ENCODE measurements at regions not wholly inside any gene's neighbourhood (a gene's known extent, or its start where the extent isn't known, plus 50 kb on each side); places are given as distances from the start of the nearest gene placed in this dataset.

- no peak overlapping the region for H3K4me3 Mint-ChIP-seq (ENCODE audit: low read depth)
- H3K36me3 Mint-ChIP-seq (ENCODE audit: insufficient read depth) = no peaks in the 10 kb centered on the region
- H3K4me1 Mint-ChIP-seq (ENCODE audit: low read depth) = peaks cover 11% of the 10 kb centered on the region
- H3K27me3 Mint-ChIP-seq = no peaks in the 10 kb centered on the region
- no peak for DNase-seq (ENCODE audit: low spot score, unreplicated experiment)
- TF ChIP-seq CTCF (IDR thresholded peaks at IDR 0.05; ENCODE audit: unreplicated experiment) = no peak
- peaks cover 8% of the 10 kb centered on the region for H3K9me3 Mint-ChIP-seq (ENCODE audit: low read depth)
- H3K27ac Mint-ChIP-seq = no peak overlapping the region
These were observed 1154.6 kb downstream of the GALC start for GRCh38 chr14:86838363-86838762.

GRCh38 chr14:86826661-86827060 is 1166.3 kb downstream of the GALC start:
- no peak overlapping the region for H3K27ac Mint-ChIP-seq
- peaks cover 9% of the 10 kb centered on the region for H3K9me3 Mint-ChIP-seq (ENCODE audit: low read depth)
- no peak overlapping the region for H3K4me3 Mint-ChIP-seq (ENCODE audit: low read depth)
- no peaks in the 10 kb centered on the region for H3K27me3 Mint-ChIP-seq
- no peak for DNase-seq (ENCODE audit: low spot score, unreplicated experiment)
- TF ChIP-seq CTCF (IDR thresholded peaks at IDR 0.05; ENCODE audit: unreplicated experiment) = no peak
- peaks cover 4% of the 10 kb centered on the region for H3K4me1 Mint-ChIP-seq (ENCODE audit: low read depth)
- peaks cover 1% of the 10 kb centered on the region for H3K36me3 Mint-ChIP-seq (ENCODE audit: insufficient read depth)

- Mint-ChIP-seq H3K27me3 (no peaks in the 10 kb centered on the region), H3K36me3 (ENCODE audit: insufficient read depth) (peaks cover 1% of the 10 kb centered on the region), H3K27ac (no peak overlapping the region), H3K4me1 (ENCODE audit: low read depth) (peaks cover 4% of the 10 kb centered on the region), H3K9me3 (ENCODE audit: low read depth) (peaks cover 9% of the 10 kb centered on the region), H3K4me3 (ENCODE audit: low read depth) (no peak overlapping the region)
- DNase-seq (ENCODE audit: low spot score, unreplicated experiment) = no peak
- TF ChIP-seq CTCF (IDR thresholded peaks at IDR 0.05; ENCODE audit: unreplicated experiment) = no peak
These were observed 1168.8 kb downstream of the GALC start for GRCh38 chr14:86824167-86824566.

GRCh38 chr14:86823581-86823980 is 1169.4 kb downstream of the GALC start:
- H3K36me3 Mint-ChIP-seq (ENCODE audit: insufficient read depth) = peaks cover 1% of the 10 kb centered on the region
- H3K4me1 Mint-ChIP-seq (ENCODE audit: low read depth) = peaks cover 4% of the 10 kb centered on the region
- DNase-seq (ENCODE audit: low spot score, unreplicated experiment) = no peak
- H3K9me3 Mint-ChIP-seq (ENCODE audit: low read depth) = peaks cover 9% of the 10 kb centered on the region
- TF ChIP-seq CTCF (IDR thresholded peaks at IDR 0.05; ENCODE audit: unreplicated experiment) = no peak
- H3K4me3 Mint-ChIP-seq (ENCODE audit: low read depth) = no peak overlapping the region
- H3K27ac Mint-ChIP-seq = no peak overlapping the region
- H3K27me3 Mint-ChIP-seq = no peaks in the 10 kb centered on the region

GRCh38 chr14:86815341-86815740 is 1177.6 kb downstream of the GALC start:
- no peak for DNase-seq (ENCODE audit: low spot score, unreplicated experiment)
- no peak overlapping the region for H3K4me3 Mint-ChIP-seq (ENCODE audit: low read depth)
- H3K4me1 Mint-ChIP-seq (ENCODE audit: low read depth) = no peaks in the 10 kb centered on the region
- peaks cover 47% of the 10 kb centered on the region for H3K9me3 Mint-ChIP-seq (ENCODE audit: low read depth)
- no peaks in the 10 kb centered on the region for H3K27me3 Mint-ChIP-seq
- no peak for TF ChIP-seq CTCF (IDR thresholded peaks at IDR 0.05; ENCODE audit: unreplicated experiment)
- H3K36me3 Mint-ChIP-seq (ENCODE audit: insufficient read depth) = peaks cover 17% of the 10 kb centered on the region
- H3K27ac Mint-ChIP-seq = no peak overlapping the region
